Stimulated activated CD4-positive, alpha-beta T cell treated with anti-CD3 and anti-CD28 coated beads, Interleukin-4, amount 100 ng/mL, for 4 hours (primary cell): ENCODE measurements at regions not wholly inside any gene's neighbourhood (a gene's known extent, or its start where the extent isn't known, plus 50 kb on each side); places are given as distances from the start of the nearest gene placed in this dataset.
"Not testable (repeated sequence)": the region's sequence is repeated elsewhere in the genome, so short reads cannot be mapped to it uniquely, and the experiment has no call there.

ENCODE experiments used
- DNase-seq, 2 experiments: peaks; one replicate each; pipeline ENCODE4 v3.0.0-alpha.2; 2020

DNA sequence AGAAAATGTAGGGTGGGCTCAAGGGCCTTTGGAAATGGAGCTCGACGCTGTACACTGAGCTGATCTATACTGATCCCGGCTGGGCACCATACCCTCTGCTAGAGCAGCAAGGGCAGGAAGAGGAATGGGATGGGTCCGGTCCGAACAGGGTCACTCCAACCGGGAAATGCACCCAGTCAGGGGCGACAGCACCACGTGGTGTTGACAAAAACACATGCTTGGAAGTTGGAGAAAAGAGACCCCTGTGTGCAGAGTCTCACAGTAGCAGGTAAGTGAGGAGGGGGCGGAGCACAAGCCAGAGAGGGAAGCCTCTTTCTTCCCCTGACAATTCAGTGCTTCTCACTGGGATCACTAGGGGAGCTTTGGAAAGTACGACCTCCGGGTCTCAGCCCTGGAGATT is 84.1 kb upstream of the ASB18 start:
- no peak for DNase-seq

DNA sequence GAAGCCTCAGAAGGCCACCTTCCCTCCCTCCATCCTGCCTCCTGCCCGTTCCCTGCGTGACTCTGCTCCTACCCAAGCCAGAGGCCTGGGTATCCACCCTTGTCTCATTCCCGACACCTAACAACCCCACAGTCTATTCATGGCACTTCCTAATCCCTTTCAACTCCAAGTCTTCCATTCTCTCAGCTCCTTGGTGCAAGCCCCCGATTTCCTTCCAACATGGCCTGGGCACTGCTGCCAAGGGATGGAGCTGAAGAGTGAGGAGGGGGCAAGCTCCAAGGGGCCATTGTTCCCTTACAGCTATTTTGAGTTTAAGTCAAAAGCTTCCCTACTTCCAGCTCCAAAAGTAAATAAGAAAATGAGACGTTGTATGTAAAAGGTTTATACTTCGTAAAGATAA is 84.8 kb upstream of the ASB18 start:
- no peak for DNase-seq

DNA sequence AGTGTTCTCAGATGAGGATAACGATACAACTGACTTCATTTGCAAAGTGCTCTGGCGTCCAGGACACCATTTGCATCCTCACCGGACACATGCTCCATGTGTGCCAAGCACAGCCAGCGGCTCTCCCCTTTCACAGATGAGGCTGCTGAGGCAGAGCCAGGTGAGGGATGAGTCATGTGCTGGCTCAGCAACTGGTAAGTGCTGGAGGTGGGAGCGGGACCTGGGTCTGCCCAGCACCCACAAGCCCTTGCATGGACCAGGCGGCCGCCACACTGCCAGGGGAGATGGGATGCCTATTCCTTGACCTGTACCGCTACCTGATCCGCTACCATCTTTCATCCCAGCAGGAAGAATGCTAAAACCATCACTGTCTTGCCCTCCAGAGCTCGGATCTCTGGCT is 86.2 kb upstream of the ASB18 start:
- DNase-seq = no peak

DNA sequence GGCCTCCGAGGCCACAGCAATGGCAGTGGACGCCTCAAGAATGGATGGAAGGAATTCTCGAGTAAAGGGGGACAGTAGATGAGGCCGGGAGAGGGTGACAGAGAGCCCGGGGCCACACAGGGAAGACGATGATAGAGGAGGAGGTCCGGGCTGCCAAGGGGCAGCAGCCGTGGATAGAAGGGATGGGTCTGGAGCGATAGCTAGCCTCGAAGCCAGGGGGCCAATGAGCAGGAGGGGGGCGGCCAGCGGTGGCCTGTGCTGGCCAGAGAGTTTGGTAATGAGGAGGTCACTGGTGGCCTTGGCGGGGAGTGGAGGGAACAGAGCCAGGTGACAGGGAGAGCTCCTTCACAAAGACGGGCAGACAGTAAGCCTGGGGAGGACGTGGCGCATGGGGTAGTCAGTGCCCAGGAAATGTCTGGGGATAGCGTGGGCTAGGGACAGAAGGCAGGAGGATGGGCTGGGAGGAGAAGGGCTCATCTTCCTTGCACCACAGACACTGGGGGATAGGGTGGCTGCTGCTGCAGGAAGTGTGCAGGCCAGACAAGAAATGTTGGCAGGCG is 87.8 kb upstream of the ASB18 start:
- no peak for DNase-seq

DNA sequence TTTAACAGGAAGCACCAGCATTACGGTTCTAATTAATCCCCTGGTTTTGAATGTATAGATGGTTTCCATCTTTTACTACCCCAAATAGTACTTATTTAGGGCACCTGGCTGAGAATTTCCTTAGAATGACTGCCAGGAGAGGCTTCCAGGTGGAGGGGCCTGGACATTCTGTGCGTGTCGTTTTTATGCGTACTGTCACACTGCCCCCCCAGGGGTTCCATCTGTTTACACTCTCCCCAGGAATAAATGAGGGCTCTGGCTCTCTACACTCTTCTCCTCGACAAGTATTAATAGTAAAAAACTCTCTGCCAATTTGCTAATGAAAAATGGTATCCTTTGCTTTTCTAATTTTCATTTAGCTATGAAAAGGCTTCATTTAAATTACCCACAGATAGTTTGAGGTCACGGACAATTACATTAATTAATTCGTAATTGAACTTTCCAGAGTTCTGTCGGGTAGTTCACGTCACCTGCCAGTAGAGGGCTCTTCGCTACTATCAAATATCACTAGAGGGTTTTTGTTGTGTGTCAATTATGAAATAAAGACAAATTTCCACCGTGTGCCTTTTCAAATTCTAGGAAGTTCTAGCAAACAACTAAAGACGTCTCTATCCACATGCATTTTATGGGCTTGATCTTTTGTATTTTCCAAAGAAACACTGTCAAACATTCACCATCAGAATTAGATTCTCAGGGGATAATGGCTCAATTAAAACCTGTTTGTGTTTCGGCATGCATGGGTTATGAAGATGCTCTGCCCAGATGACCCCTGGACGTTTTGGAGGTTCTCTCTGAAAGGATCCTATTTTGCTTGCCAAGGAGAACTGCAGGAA is 88.8 kb upstream of the ASB18 start:
- peak in 1 of 2 experiments; percentile 16 for DNase-seq

DNA sequence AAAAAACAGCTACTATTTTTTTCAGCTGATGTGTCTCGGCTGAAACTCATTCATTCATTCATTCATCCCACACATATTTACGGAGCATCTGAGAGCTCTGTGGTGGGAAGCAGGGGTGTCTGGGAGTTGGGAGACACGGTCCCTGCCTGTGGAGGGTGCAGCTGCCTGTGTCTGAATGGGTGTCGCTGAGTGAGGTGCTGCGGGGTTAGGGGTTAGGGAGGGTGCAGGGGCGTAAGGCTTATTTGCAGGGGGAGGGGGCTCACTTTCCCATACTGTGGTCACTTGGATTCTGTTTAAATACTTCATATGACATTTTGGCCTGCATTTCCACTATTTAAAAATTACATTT is 89.4 kb upstream of the ASB18 start:
- no peak for DNase-seq

DNA sequence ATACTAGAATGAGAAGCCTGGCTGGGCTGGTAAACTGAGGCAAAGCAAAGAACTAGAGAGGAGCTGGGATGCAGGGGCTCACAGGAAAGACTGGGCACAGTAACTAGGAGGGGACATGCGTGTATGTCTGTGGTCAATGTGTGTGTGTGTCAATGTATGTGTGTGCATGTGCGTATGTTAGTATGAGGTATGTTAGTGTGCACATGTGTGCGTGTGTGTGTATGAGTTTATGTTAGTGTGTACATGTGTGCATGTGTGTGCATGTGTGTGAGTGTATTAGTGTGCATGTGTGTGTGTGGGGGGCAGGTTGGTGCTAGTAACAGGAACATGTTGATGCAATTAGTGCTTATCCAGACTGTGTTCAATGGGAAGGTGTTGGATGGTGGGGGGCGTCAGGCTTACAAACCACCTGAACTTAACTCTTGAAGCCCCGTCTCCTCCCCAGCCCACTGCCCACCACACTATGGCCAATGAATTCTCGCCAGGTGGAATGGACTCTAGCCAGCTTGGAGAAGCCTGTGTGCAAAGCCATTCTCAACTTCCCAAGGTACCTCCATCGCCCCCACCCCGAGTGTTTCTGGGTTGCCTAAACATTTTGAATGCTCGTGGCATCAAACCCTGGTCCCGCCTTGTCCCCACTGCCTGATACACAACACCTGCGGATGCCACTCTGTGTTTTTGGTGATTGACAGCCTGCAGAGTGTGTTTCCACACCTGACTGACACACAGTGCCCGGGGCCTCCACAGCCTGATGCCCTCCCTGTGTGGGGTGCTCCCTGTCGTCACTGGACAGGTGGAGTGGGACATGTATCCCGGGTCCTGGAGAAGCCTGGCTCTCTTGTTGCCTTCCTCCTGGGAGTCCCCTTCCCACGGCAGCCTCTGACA is 90.1 kb upstream of the ASB18 start:
- no peak for DNase-seq

DNA sequence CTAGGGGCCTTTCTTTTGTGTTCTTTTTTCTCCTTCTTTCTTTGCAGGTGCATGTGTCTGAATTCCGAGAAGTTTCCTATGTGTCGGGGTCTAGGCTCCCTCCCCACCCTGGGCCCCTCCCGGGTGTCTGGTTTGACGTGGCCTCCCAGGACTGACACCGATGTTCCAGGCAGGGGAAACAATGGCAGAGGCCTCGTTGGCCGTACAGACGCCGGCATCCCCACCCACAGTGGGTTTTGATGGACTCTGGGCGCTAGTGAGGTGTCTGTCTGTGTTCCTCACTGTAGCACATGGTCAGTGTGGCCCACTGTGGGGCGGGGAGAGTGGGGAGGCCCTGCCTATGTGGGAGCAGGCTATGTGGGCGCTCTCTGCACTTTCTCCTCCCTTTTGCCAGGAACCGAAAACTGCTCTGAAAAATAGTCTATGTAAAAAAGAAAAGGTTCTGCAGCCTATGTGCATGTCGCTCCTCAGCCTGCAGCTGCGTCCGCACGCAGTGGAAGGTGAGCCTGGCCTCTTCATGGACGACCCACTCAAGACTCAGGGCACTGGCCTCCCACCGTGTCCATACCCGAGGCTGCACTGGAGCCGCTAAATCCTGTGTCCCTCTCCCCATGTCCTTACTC is 90.9 kb upstream of the ASB18 start:
- no peak for DNase-seq

DNA sequence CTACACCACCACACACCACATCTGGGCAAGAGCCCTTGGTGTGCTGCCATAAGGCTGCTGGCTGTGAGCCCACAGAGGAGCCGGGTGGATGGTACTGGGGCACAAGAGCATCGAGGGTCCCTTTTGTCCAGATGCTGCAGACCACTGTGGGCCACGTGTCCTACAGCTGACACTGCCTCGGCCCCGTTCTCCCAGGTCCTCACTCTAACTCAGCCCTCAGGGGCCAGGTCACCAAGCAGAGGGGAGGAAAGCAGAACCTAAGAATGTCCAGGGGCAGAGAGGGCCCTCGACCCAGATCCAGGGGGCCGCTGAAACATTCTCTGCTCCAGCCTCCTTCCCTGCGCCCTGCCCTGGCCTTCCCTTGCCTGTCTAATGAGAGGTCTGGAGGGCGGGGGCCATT is 91.7 kb upstream of the ASB18 start:
- no peak for DNase-seq

DNA sequence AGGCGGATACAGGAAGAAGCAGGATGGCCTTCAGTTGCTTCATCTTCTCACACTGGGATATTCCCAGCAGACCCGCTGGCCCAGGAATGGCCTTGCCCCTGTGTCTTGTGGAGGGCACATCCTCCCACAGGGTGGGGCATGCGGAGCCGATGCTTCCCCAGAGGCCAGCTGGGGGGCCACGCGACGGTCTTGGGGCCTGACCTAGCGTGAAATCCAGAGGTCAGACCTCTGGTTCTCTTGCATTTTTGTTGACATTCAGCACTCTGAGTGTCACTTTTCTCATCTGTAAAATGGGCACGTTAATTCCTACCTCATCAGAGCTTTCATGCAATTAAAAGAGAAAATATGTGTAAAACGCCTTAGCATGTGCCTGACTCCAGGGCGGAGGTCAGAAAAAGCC is 92.1 kb upstream of the ASB18 start:
- DNase-seq = not testable (repeated sequence)

DNA sequence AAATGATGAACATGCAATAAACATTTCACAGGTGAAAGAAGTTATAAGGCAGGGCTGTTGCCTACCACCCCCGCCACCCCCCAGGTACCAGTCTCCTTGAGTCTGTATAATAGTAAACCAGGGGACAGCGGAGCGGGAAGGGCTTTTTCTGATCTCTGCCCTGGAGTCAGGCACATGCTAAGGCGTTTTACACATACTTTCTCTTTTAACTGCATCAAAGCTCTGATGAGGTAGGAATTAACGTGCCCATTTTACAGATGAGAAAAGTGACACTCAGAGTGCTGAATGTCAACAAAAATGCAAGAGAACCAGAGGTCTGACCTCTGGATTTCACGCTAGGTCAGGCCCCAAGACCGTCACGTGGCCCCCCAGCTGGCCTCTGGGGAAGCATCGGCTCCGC is 94.3 kb upstream of the ASB18 start:
- not testable (repeated sequence) for DNase-seq

DNA sequence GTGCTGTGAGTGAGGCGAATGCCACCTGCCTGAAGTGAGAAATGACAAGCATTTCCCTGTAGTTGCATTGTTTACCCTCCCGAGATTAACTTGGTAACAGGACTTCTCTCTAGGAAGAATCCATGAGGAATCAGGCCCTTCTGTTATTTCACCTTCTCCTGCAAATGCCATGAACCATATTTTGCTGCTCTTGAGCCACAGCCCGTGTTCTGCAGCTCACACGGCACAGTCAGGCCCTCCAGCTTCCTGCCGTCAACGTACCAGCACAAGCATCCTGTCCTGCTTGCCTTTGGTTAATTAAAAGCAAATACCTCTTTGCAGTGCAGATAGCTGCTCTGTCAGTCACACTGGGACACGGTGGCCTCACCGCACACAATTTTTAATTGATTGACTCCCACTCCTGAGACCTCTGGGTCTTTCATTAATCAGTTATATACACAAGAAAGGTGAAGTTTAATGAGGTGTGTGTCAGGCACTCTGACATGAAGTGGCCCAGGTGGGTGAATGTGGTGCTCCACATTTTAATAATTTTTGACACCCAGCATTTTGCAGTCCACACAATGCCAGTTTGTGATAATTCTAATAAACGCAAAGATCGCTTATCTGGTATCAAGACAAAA is 95.3 kb upstream of the ASB18 start:
- DNase-seq = no peak

DNA sequence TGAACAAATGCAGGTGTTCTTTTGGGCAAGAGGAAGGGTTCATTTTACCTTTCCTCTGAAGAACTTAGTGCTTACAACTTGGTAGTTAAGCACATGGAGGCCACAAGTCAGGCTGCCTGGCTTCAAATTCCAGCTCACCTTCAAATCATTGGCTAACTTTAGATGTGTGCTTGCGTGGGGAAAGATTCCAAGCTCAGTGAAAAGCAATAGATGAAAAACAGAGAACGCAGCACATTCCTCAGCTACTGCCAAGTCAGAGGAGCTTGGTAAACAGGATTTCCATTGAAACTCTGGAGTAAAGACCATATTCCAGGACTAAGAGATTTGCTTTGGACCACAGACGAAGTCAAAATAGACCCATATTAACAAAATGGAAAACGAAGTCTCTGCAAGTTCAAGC is 96.3 kb upstream of the ASB18 start:
- no peak for DNase-seq

DNA sequence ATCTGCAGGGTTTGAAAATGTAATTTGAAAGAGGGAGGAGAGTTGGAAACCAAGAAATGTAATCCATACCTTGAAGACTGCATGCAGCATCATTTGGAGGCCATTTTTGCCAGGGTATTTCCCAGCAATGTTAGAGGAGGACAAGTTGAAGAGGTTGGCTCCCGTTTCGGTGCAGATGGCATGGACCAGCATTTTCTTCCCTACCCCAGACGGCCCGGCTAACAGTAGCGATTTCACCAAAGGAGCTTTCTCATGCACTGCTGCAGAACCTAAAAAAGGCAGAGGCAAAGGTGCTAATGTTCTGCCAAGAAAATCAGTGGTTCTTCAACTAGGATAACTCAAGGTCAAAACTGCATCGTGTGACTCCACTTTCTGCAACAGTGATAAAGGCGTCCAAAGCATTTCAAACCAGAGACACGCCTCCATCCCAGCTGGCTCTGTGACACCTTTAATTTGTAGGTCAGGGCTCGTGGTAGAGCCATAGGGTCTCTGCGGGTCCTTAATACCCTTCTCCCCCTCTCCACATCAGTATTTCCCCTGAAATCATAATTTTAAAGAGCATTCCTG is 99.6 kb upstream of the ASB18 start:
- no peak for DNase-seq

DNA sequence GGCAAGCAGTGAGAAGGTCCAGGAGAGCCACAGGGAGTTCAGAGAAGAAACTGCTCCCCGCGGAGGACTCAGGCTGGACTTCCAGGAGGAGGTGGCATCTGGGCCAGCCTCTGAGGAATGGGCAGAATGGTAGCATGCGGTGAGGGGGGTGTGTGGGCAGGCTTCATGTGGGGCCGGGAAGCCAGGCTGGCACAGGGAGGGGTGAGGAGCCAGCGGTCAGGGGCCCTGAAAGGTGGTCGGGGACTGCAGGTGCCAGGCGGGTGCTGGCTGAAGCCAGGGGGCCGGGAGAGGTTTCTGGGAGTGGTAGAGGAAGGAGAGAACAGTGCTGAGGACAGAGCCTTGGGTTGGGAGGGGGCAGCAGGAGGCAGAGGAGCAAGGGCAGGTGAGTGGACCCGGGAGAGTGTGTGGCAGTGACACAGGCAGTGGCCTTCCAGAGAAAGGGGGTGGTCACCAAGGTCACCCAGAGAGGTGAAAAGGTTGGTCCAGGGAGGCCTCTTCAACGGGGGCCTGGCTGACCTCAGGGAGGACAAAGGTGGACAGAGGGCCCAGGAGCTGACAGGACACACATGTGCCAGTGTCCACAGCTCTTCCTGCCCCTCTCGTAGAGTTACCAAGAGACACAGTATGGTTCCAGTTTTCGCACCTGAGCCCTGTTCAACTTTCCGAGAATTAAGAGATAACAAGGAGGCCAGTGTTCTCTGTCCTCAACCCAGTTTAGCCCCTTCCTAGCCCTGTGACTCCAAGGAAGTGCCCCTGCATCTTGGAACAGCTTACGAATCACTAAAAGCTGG is 101.2 kb upstream of the ASB18 start:
- no peak for DNase-seq

DNA sequence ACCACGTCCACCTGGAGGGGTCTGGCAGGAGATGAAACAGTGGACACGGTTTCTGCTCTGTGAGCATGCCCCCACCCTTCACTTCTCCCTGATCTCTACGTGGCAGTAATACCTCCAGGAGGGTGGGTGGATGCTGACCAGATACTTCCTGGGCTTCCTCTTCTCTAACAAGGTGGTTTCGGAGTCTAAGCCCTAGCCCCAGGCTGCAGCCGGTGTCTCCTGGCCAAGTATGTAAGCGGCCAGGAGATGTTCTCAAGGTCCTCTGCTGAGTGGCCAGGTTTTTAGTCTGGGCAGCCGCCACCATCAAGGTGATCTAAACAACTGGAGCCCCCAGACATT is 101.8 kb upstream of the ASB18 start:
- DNase-seq = no peak

DNA sequence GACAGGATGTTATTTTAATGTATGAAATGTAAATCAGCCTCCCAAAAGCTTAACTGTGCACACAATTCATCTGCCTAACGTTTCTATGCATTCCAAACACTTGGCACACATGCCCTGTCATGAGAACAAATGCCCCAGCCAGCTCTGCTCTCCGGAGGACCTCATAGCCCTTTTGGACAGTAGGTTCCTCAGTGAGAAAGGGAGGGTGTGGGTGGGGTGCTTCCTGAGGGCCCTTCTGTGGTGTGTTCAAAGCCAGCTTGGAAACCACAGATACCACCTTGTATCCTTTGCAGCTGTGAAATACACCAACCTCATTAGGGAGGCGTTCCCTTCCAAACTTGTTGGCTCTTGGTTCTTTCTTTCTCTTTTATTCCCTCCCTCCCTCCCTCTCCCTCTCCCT is 102.2 kb upstream of the ASB18 start:
- DNase-seq = no peak

DNA sequence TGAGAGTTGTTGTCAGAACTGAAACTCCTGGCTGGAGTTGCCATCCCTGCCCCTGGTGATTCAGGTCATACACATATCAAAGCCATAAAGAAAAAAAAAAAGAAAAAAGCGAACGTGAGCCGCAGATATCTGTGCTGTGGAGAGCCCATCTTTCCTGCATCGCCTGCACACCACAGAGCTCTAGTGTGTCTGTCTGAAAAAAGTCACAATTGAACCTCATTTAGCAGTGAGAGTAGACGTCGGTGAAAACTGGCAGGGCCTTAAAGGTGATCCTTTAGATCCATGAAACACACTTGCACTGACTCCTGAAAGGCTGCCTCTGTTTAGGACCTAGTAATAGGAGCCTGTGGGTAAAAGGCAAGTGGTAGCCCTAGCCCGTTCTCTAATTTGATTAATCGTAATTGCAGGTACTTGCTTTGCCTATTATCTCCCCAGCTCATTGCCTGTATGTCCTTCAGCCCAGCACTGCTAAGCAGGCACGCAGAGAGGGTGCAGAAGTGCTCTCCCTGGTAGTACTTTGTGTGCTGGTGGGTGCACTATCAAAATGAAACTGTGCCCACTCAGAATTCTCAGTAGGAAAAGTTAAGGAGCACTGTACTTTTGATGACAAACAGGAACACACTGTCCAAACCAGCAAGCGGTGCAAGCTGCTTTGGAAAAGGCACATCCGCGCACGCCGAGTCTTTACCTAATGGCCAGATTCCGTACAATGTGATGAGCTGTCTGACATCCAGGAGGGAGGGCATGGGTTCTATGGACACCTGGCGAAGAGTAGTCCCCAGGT is 103.5 kb upstream of the ASB18 start:
- no peak for DNase-seq

DNA sequence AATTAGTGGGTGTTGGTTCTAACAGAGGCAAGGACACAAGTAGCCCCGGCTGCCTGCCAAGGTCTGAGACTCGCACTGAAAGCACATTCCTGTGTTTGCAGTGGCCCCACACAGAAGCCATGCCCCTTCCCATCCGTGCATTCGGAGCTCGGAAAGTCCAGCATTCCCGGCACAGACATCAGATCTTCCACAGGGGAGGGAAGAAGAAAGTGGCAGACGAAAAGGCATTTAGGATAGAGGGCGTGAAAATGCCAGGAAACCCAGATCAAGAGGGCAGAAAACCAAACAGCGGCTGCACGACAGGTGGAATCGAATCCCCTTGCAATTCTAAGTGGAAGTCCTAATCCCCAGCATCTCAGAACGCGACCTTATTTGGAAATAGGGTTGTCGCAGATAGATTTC is 105.5 kb upstream of the ASB18 start:
- no peak for DNase-seq

DNA sequence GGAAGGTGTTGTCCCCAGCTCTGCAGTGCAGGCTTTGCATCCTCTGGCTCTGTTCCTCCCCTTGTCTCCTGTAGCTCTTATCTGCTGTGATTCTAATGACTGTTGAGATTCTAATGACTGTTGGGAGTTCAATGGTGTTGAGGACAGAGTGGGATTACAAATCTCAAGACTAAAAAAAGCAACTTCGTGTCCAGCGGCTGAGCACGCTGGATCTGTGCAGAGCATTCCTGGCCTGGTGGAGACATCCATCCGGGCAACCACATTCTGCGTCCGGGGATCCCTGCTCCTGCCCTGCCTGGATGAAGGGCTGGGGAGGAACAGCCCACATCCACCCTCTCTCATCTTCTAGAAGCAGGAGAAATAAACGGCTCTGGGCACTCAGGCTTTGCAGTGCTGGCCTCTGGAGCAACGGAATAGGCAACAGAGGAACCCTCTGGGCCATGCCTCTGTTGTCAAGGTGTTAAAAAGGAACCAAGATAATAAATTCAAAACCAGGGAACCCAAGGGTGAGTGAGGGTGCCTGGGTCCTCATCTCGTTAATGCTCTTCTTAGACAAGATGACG is 106.7 kb upstream of the ASB18 start:
- no peak for DNase-seq

DNA sequence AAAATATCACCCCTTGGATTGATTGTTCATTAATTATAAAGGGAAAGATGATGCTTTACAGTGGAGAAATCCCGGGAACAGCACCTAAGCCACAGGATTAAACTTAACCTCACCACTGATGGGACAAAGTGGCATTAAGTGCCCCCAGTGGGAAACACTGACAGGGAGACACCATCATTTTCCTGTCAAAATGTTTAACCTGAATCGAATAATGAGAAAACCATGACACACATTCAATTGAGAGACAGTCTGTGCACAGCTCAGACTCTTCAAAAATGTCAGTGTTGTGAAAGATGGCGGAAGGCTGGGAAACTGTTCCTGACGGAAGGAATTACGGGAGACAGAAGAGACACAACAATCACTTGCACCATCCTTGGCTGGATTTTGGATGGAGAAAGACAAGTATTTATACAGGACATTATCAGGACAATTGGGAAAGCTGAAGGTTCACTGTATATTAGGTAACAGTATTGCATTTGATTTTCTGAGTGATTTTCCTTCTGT is 111.8 kb upstream of the ASB18 start:
- DNase-seq = no peak
